Astrocyte (in vitro differentiated cells and primary cell): ENCODE measurements at regions not wholly inside any gene's neighbourhood (a gene's known extent, or its start where the extent isn't known, plus 50 kb on each side); places are given as distances from the start of the nearest gene placed in this dataset.

Experiments used
- DNase-seq: peaks from one replicate; pipeline ENCODE4 v3.0.0-alpha.2; 2010; ENCODE audit warnings: low read depth
- FAIRE-seq: peaks from 2 replicates; lab custom pipeline; 2011; peaks lifted over from hg19 to GRCh38; lab: Jason Lieb, UNC
- H2AFZ ChIP-seq: 2 replicates; pipeline ENCODE4 v1.6.0; 2012; ENCODE audit warnings: low read depth, low read length, inconsistent platforms
- H3K27ac ChIP-seq: 2 replicates; pipeline ENCODE4 v1.5.1; 2011; ENCODE audit warnings: low read depth, low read length, inconsistent platforms
- H3K27me3 ChIP-seq: 2 replicates; pipeline ENCODE4 v1.6.0; 2011; ENCODE audit warnings: low read length, inconsistent platforms; ENCODE audit not compliant: insufficient read depth
- H3K36me3 ChIP-seq: 2 replicates; pipeline ENCODE4 v1.5.1; 2011; ENCODE audit warnings: low read length, inconsistent platforms; ENCODE audit not compliant: insufficient read depth
- H3K4me1 ChIP-seq: 2 replicates; pipeline ENCODE4 v1.5.1; 2011; ENCODE audit warnings: low read length, inconsistent platforms; ENCODE audit not compliant: insufficient read depth
- H3K4me2 ChIP-seq: 2 replicates; pipeline ENCODE4 v1.6.0; 2012; ENCODE audit warnings: low read length, inconsistent platforms
- H3K4me3 ChIP-seq: 2 replicates; pipeline ENCODE4 v1.5.1; 2011; ENCODE audit warnings: low read depth, mild to moderate bottlenecking, low read length, inconsistent platforms; ENCODE audit not compliant: insufficient read depth
- H3K79me2 ChIP-seq: 2 replicates; pipeline ENCODE4 v1.6.0; 2012; ENCODE audit warnings: mild to moderate bottlenecking, low read length, inconsistent platforms; ENCODE audit not compliant: insufficient read depth
- H3K9ac ChIP-seq: 2 replicates; pipeline ENCODE4 v1.6.0; 2012; ENCODE audit warnings: mild to moderate bottlenecking, low read length, inconsistent platforms
- H3K9me3 ChIP-seq: 2 replicates; pipeline ENCODE4 v1.5.1; 2012; ENCODE audit warnings: low read depth, mild to moderate bottlenecking, low read length, inconsistent platforms; ENCODE audit not compliant: insufficient read depth
- H4K20me1 ChIP-seq: 2 replicates; pipeline ENCODE4 v1.6.0; 2012; ENCODE audit warnings: low read length, inconsistent platforms; ENCODE audit not compliant: insufficient read depth
- H3K27ac Mint-ChIP-seq: one replicate; pipeline ENCODE4 v1.8.0; 2021; ENCODE audit warnings: mild to moderate bottlenecking, mixed read lengths; ENCODE audit not compliant: unreplicated experiment
- H3K27me3 Mint-ChIP-seq: one replicate; pipeline ENCODE4 v1.8.0; 2021; ENCODE audit warnings: low read depth, mixed read lengths; ENCODE audit not compliant: unreplicated experiment
- H3K36me3 Mint-ChIP-seq: one replicate; pipeline ENCODE4 v1.8.0; 2021; ENCODE audit warnings: low read depth, mixed read lengths; ENCODE audit not compliant: unreplicated experiment
- H3K4me1 Mint-ChIP-seq: one replicate; pipeline ENCODE4 v1.8.0; 2021; ENCODE audit warnings: low read depth, mixed read lengths; ENCODE audit not compliant: unreplicated experiment
- H3K4me3 Mint-ChIP-seq: one replicate; pipeline ENCODE4 v1.8.0; 2021; ENCODE audit warnings: mild to moderate bottlenecking, moderate library complexity, mixed read lengths; ENCODE audit not compliant: unreplicated experiment
- H3K9me3 Mint-ChIP-seq: one replicate; pipeline ENCODE4 v1.8.0; 2021; ENCODE audit warnings: mild to moderate bottlenecking, mixed read lengths; ENCODE audit not compliant: unreplicated experiment
- EZH2 ChIP-seq: IDR thresholded peaks from 2 replicates; pipeline ENCODE4 v1.6.1; 2012; ENCODE audit warnings: mild to moderate bottlenecking, low read length, inconsistent platforms; ENCODE audit not compliant: insufficient read depth
- TF ChIP-seq, protein P1 (sequence below): IDR thresholded peaks from 2 replicates; pipeline ENCODE4 v1.5.1; 2011; ENCODE audit warnings: low read depth, mild to moderate bottlenecking, inconsistent platforms, low read length, moderate library complexity; ENCODE audit not compliant: insufficient read depth

DNA sequence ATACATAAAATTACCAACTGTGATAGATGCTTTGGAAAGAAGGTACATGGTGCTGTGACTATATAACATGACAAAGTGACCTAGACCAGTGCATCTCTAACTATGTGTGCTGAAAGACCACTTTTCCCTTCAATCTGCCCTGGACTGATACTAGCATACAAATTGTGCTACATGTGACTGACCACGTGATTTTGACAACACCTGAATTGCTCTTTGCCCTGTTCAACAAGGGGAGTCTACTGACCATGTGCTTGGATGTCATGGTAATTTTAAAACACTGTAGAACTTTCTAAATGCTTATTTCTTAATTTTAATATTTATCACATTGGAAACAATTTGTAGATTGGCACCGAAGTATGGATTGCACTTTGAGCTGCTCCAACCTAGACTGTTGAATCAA, 142.4 kb downstream of the CAND1 start:
- DNase-seq (no peak), FAIRE-seq (no peak)
- Histone ChIP-seq H3K79me2 (no peaks in the 10 kb centered on the region), H3K9ac (no peak overlapping the region), H3K9me3 (no peaks in the 10 kb centered on the region), H4K20me1 (no peaks in the 10 kb centered on the region), H3K4me1 (no peaks in the 10 kb centered on the region), H3K4me3 (no peak overlapping the region), H3K27me3 (no peaks in the 10 kb centered on the region), H3K4me2 (no peak overlapping the region), H3K36me3 (no peaks in the 10 kb centered on the region), H3K27ac (no peak overlapping the region), H2AFZ (no peak overlapping the region)
- no peak overlapping the region for H3K4me3 Mint-ChIP-seq
- H3K4me1 Mint-ChIP-seq = peaks cover 15% of the 10 kb centered on the region
- peaks cover 9% of the 10 kb centered on the region for H3K9me3 Mint-ChIP-seq
- H3K27me3 Mint-ChIP-seq = peaks cover 3% of the 10 kb centered on the region
- no peak overlapping the region for H3K27ac Mint-ChIP-seq
- no peak for TF ChIP-seq EZH2
- TF ChIP-seq, protein P1, sequence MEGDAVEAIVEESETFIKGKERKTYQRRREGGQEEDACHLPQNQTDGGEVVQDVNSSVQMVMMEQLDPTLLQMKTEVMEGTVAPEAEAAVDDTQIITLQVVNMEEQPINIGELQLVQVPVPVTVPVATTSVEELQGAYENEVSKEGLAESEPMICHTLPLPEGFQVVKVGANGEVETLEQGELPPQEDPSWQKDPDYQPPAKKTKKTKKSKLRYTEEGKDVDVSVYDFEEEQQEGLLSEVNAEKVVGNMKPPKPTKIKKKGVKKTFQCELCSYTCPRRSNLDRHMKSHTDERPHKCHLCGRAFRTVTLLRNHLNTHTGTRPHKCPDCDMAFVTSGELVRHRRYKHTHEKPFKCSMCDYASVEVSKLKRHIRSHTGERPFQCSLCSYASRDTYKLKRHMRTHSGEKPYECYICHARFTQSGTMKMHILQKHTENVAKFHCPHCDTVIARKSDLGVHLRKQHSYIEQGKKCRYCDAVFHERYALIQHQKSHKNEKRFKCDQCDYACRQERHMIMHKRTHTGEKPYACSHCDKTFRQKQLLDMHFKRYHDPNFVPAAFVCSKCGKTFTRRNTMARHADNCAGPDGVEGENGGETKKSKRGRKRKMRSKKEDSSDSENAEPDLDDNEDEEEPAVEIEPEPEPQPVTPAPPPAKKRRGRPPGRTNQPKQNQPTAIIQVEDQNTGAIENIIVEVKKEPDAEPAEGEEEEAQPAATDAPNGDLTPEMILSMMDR = no peak
- H3K36me3 Mint-ChIP-seq = no peaks in the 10 kb centered on the region

- Histone ChIP-seq H3K36me3 (no peaks in the 10 kb centered on the region), H3K27ac (no peak overlapping the region), H2AFZ (no peak overlapping the region), H3K27me3 (no peaks in the 10 kb centered on the region), H3K4me3 (no peak overlapping the region), H3K4me2 (no peak overlapping the region), H3K9ac (no peak overlapping the region), H3K4me1 (no peaks in the 10 kb centered on the region), H3K79me2 (no peaks in the 10 kb centered on the region), H4K20me1 (no peaks in the 10 kb centered on the region), H3K9me3 (peaks cover 3% of the 10 kb centered on the region)
- H3K4me1 Mint-ChIP-seq = peaks cover 15% of the 10 kb centered on the region
- H3K36me3 Mint-ChIP-seq = no peaks in the 10 kb centered on the region
- no peak overlapping the region for H3K4me3 Mint-ChIP-seq
- DNase-seq (no peak), FAIRE-seq (no peak)
- peaks cover 4% of the 10 kb centered on the region for H3K9me3 Mint-ChIP-seq
- TF ChIP-seq, protein P1 = no peak
- TF ChIP-seq EZH2 = no peak
- peaks cover 3% of the 10 kb centered on the region for H3K27me3 Mint-ChIP-seq
- no peak overlapping the region for H3K27ac Mint-ChIP-seq
These were observed 144.4 kb downstream of the CAND1 start for GRCh38 chr12:67413577-67413976.

GRCh38 chr12:67414011-67414715, 145.0 kb downstream of the CAND1 start:
- Histone ChIP-seq H3K4me3 (no peak overlapping the region), H4K20me1 (no peaks in the 10 kb centered on the region), H3K4me2 (no peak overlapping the region), H2AFZ (no peak overlapping the region), H3K27me3 (no peaks in the 10 kb centered on the region), H3K4me1 (no peaks in the 10 kb centered on the region), H3K36me3 (no peaks in the 10 kb centered on the region), H3K27ac (no peak overlapping the region), H3K9ac (no peak overlapping the region), H3K79me2 (no peaks in the 10 kb centered on the region), H3K9me3 (peaks cover 3% of the 10 kb centered on the region)
- Mint-ChIP-seq H3K27me3 (peaks cover 3% of the 10 kb centered on the region), H3K27ac (peak overlapping the region; percentile 62), H3K4me1 (peaks cover 15% of the 10 kb centered on the region), H3K9me3 (peaks cover 4% of the 10 kb centered on the region), H3K36me3 (no peaks in the 10 kb centered on the region), H3K4me3 (no peak overlapping the region)
- no peak for TF ChIP-seq EZH2
- TF ChIP-seq, protein P1 = no peak
- DNase-seq (no peak), FAIRE-seq (no peak)
